CD4-positive, alpha-beta T cell (primary cell): ENCODE measurements at regions not wholly inside any gene's neighbourhood (a gene's known extent, or its start where the extent isn't known, plus 50 kb on each side); places are given as distances from the start of the nearest gene placed in this dataset. TPM values are rescaled to one million over a fixed set of nuclear protein-coding genes. Genes with fewer than 3 reads are reported as not detected.
A peak's percentile ranks its signal among the peaks of the same experiment; 100 is the strongest.

Experiments
- ATAC-seq: fragments of 200-7000 bp; cut with Tn5 transposase; one replicate; pipeline ENCODE4 v1.10.0; 2022; ENCODE audit warnings: mild to moderate bottlenecking; ENCODE audit not compliant: poor library complexity
- CTCF ChIA-PET: fragments of 350-600 bp; sonication (Branson Sonifier 250); formaldehyde crosslinking; loops from one replicate; lab custom pipeline; 2021; ENCODE audit warnings: antibody characterized with exemption, inconsistent platforms; lab: Charles Lee
- POLR2A ChIA-PET: fragments of 350-600 bp; sonication (Branson Sonifier 250); formaldehyde crosslinking; loops from one replicate; lab custom pipeline; 2021; ENCODE audit warnings: antibody characterized with exemption, inconsistent platforms; lab: Charles Lee
- DNase-seq, 14 experiments: peaks; one replicate each; pipeline ENCODE4 v3.0.0-alpha.2; 2013 to 2020; ENCODE audit warnings: mixed read lengths in 2 of 14
- H3K27ac ChIP-seq, 2 donors: one replicate each; pipeline versions ENCODE4 v1.5.1 to v1.7.0; 2013; ENCODE audit warnings: low read length in 2 of 2, low read depth in 1 of 2, mild to moderate bottlenecking in 1 of 2
- H3K27me3 ChIP-seq, 2 experiments: 1 replicate in 1 of 2; 2 replicates in 1 of 2; pipeline versions ENCODE4 v1.6.1 to v1.7.0; 2013; ENCODE audit warnings: low read length in 2 of 2, control low read depth in 1 of 2, mild to moderate bottlenecking in 1 of 2, moderate library complexity in 1 of 2; ENCODE audit not compliant: insufficient read depth in 2 of 2, control insufficient read depth in 1 of 2
- H3K36me3 ChIP-seq: one replicate; pipeline ENCODE4 v1.6.1; 2013; ENCODE audit warnings: low read length, control low read depth; ENCODE audit not compliant: insufficient read depth
- H3K4me1 ChIP-seq: one replicate; pipeline ENCODE4 v1.6.1; 2013; ENCODE audit warnings: low read length, control low read depth; ENCODE audit not compliant: insufficient read depth
- H3K4me3 ChIP-seq: one replicate; pipeline ENCODE4 v1.5.1; 2013; ENCODE audit warnings: mild to moderate bottlenecking, low read length, moderate library complexity
- H3K9me3 ChIP-seq, 2 experiments: 1 replicate in 1 of 2; 2 replicates in 1 of 2; pipeline versions ENCODE4 v1.6.1 to v1.7.0; 2013; ENCODE audit warnings: low read length in 2 of 2, mild to moderate bottlenecking in 2 of 2, control low read depth in 1 of 2, moderate library complexity in 1 of 2; ENCODE audit not compliant: control insufficient read depth in 1 of 2, insufficient read depth in 1 of 2
- H3K27ac Mint-ChIP-seq: one replicate; pipeline ENCODE4 v1.8.0; 2020; ENCODE audit warnings: mixed read lengths
- H3K27me3 Mint-ChIP-seq: one replicate; pipeline ENCODE4 v1.8.0; 2021; ENCODE audit warnings: mixed read lengths
- H3K36me3 Mint-ChIP-seq: one replicate; pipeline ENCODE4 v1.8.0; 2021; ENCODE audit warnings: low read depth, mixed read lengths
- H3K4me1 Mint-ChIP-seq: one replicate; pipeline ENCODE4 v1.8.0; 2021; ENCODE audit warnings: low read depth, mixed read lengths
- H3K4me3 Mint-ChIP-seq: one replicate; pipeline ENCODE4 v1.8.0; 2020; ENCODE audit warnings: mild to moderate bottlenecking, mixed read lengths
- H3K9me3 Mint-ChIP-seq: one replicate; pipeline ENCODE4 v1.8.0; 2020; ENCODE audit warnings: mixed read lengths
- intact Hi-C, 2 experiments: fragments of 100-400 bp; cut with DNase I in 1 of 2; cut with micrococcal nuclease in 1 of 2; formaldehyde crosslinking; loops; one replicate each; pipeline versions ENCODE4 v1.15.1 to v1.9.0; 2023 to 2025; cut with DNase I, micrococcal nuclease
- microRNA-seq: library from miRNA; unstranded; fragments of <30 nt; microRNA quantifications from one replicate; pipeline ENCODE4 v1.2.0, GENCODE V29; 2021; ENCODE audit warnings: borderline microRNAs expressed, borderline replicate concordance
- TF ChIP-seq, protein P1 (sequence below): fragments of 200-600 bp; IDR thresholded peaks from one replicate; pipeline ENCODE4 v1.8.0; 2022; ENCODE audit warnings: antibody characterized with exemption, mild to moderate bottlenecking

DNA sequence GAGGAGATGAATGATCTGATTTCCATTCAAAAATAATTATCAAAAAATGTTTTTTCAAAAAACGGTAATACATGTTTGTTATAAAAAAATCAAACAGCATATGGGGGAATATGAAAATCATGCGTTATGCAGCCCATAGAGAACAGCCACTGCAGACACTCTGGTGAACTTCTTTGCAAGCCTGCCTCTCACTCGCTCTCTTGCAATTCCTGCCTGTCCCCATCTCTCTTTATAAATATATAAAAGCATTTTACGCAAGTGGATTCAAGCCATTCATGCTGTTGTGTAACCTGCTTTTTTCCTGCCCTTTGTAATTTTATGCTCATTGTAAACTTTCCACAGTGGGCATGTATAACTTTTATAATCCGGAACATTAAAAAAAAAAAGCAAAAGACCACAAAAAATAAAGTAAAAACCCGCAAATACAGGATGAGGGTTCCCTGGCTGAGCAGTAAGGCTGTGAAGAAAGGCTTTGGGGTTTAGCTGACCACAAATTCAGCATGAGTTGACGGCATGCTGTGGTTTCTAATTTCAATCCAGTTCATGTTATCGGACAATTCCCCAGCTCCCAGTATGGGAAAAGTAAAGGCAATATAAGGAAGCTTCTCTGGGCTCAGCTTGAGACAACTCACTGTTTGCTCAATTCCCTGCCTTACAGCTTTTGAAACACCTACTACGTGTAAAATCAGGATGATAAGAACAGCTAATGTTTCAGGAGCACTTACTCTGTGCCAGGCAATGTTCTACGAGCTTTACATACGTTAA, 52.8 kb upstream of the ZBTB40 start:
- Mint-ChIP-seq H3K4me1 (peaks cover 29% of the 10 kb centered on the region), H3K27ac (no peak overlapping the region), H3K36me3 (no peaks in the 10 kb centered on the region), H3K27me3 (peaks cover 86% of the 10 kb centered on the region), H3K9me3 (no peaks in the 10 kb centered on the region), H3K4me3 (peak overlapping the region; percentile 26)
- no peak overlapping the region for H3K27ac ChIP-seq
- peaks cover 15% of the 10 kb centered on the region for H3K4me1 ChIP-seq
- ATAC-seq (peak; percentile 49), DNase-seq (peak in 4 of 14 experiments; percentile 5 to 44 (median 30))
- intact Hi-C loops = no loop called here
- no peak overlapping the region for H3K4me3 ChIP-seq
- ChIA-PET POLR2A (interaction anchor here (0.8 kb wide), 1 partner anchor 374 kb away, joined by 3 read pairs; no protein-coding TSS in a partner anchor), CTCF (no interaction called here)
- no peaks in the 10 kb centered on the region for H3K9me3 ChIP-seq
- TF ChIP-seq, protein P1, sequence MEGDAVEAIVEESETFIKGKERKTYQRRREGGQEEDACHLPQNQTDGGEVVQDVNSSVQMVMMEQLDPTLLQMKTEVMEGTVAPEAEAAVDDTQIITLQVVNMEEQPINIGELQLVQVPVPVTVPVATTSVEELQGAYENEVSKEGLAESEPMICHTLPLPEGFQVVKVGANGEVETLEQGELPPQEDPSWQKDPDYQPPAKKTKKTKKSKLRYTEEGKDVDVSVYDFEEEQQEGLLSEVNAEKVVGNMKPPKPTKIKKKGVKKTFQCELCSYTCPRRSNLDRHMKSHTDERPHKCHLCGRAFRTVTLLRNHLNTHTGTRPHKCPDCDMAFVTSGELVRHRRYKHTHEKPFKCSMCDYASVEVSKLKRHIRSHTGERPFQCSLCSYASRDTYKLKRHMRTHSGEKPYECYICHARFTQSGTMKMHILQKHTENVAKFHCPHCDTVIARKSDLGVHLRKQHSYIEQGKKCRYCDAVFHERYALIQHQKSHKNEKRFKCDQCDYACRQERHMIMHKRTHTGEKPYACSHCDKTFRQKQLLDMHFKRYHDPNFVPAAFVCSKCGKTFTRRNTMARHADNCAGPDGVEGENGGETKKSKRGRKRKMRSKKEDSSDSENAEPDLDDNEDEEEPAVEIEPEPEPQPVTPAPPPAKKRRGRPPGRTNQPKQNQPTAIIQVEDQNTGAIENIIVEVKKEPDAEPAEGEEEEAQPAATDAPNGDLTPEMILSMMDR = no peak
- H3K27me3 ChIP-seq = peaks cover 55 to 64% of the 10 kb centered on the region in 2 experiments
- H3K36me3 ChIP-seq = no peaks in the 10 kb centered on the region

- no peak for ATAC-seq
- peaks cover 29% of the 10 kb centered on the region for H3K4me1 Mint-ChIP-seq
- Histone ChIP-seq H3K27me3 (peaks cover 58 to 59% of the 10 kb centered on the region in 2 experiments), H3K9me3 (no peaks in the 10 kb centered on the region), H3K36me3 (no peaks in the 10 kb centered on the region), H3K27ac (no peak overlapping the region), H3K4me1 (peaks cover 15% of the 10 kb centered on the region), H3K4me3 (no peak overlapping the region)
- ChIA-PET POLR2A (interaction anchor here (0.8 kb wide), 1 partner anchor 374 kb away, joined by 3 read pairs; no protein-coding TSS in a partner anchor), CTCF (no interaction called here)
- H3K4me3 Mint-ChIP-seq = no peak overlapping the region
- H3K27me3 Mint-ChIP-seq = peaks cover 87% of the 10 kb centered on the region
- no peak overlapping the region for H3K27ac Mint-ChIP-seq
- no peaks in the 10 kb centered on the region for H3K36me3 Mint-ChIP-seq
- DNase-seq = no peak
- intact Hi-C loops = no loop called here
- TF ChIP-seq, protein P1 = no peak
- H3K9me3 Mint-ChIP-seq = no peaks in the 10 kb centered on the region
These were observed 52.1 kb upstream of the ZBTB40 start for GRCh38 chr1:22399421-22400091.

Small RNA genes lying in the stretch of these regions (microRNA-seq; reads per million reads assigned to microRNA genes)
- not detected for gene MIR4418
